HCT116 (cell line): ENCODE measurements at regions not wholly inside any gene's neighbourhood (a gene's known extent, or its start where the extent isn't known, plus 50 kb on each side); places are given as distances from the start of the nearest gene placed in this dataset.

Experiments used
- ATAC-seq: fragments of 200-7000 bp; cut with Tn5 transposase; 2 replicates; pipeline ENCODE4 v1.9.1; 2020; ENCODE audit warnings: mild to moderate bottlenecking, moderate library complexity
- BruUV-seq: library from RNA; stranded (reverse); fragments of 400-500 nt; replicated peaks from 2 replicates; lab custom pipeline; 2021; lab: Mats Ljungman, UMichigan
- CTCF ChIA-PET: fragments of 300-600 bp; sonication (Branson Sonifier 250); formaldehyde crosslinking; loops from one replicate; lab custom pipeline; 2021; ENCODE audit warnings: antibody characterized with exemption; lab: Charles Lee
- POLR2A ChIA-PET: fragments of 300-600, 350-600 bp; sonication (Branson Sonifier 250); formaldehyde crosslinking; loops from one replicate; lab custom pipeline; 2021; ENCODE audit warnings: antibody characterized with exemption; lab: Charles Lee
- RAD21 ChIA-PET, 2 experiments: fragments of 300-600 bp; sonication (Branson Sonifier 250); formaldehyde crosslinking; loops; one replicate each; lab custom pipeline; 2023; ENCODE audit warnings: low total read pairs in 2 of 2; ENCODE audit not compliant: uncharacterized antibody in 2 of 2, unreplicated experiment in 2 of 2, low non-redundant PET in 1 of 2; lab: Charles Lee
- DNase-seq: peaks from one replicate; pipeline ENCODE4 v3.0.0-alpha.2; 2010; ENCODE audit warnings: low read depth, low spot score
- H2AFZ ChIP-seq: fragments of 200-600 bp; shearing (Covaris generic), sonication (generic); 2 replicates; pipeline ENCODE4 v1.6.1; 2017; ENCODE audit warnings: low read depth, mixed run types, mixed read lengths, antibody characterized with exemption, low read length; ENCODE audit not compliant: poor library complexity, severe bottlenecking
- H3K27ac ChIP-seq: 2 replicates; pipeline ENCODE4 v1.5.1; 2012; ENCODE audit warnings: low read depth, low read length
- H3K27me3 ChIP-seq: fragments of 200-600 bp; sonication (generic); 2 replicates; pipeline ENCODE4 v1.6.1; 2016; ENCODE audit warnings: mixed run types, low read length, mixed read lengths; ENCODE audit not compliant: insufficient read depth
- H3K36me3 ChIP-seq, 2 experiments: fragments of 200-500 bp in 1 of 2; fragments of 200-600 bp in 1 of 2; sonication (Bioruptor generic) in 1 of 2; sonication (generic) in 1 of 2; 2 replicates each; pipeline versions ENCODE4 v1.5.1 to v1.6.1; 2014 to 2016; ENCODE audit warnings: low read length in 2 of 2, inconsistent platforms in 1 of 2, mixed read lengths in 1 of 2, mixed run types in 1 of 2; ENCODE audit not compliant: insufficient read depth in 2 of 2, control insufficient read depth in 1 of 2
- H3K4me1 ChIP-seq, 2 experiments: fragments of 200-600 bp in 1 of 2; sonication (generic) in 1 of 2; 2 replicates each; pipeline versions ENCODE4 v1.5.1 to v1.6.1; 2012 to 2017; ENCODE audit warnings: low read length in 2 of 2, inconsistent platforms in 1 of 2, mild to moderate bottlenecking in 1 of 2, mixed read lengths in 1 of 2, mixed run types in 1 of 2, moderate library complexity in 1 of 2; ENCODE audit not compliant: insufficient read depth in 2 of 2, control insufficient read depth in 1 of 2
- H3K4me2 ChIP-seq: fragments of 200-600 bp; sonication (generic); 2 replicates; pipeline ENCODE4 v1.6.1; 2017; ENCODE audit warnings: mixed run types, low read length, mixed read lengths
- H3K4me3 ChIP-seq, 2 experiments: fragments of 200-600 bp in 1 of 2; sonication (generic) in 1 of 2; replicated peaks in 1 of 2; 2 replicates each; pipeline ENCODE4 v1.5.1; 2011 to 2016; ENCODE audit warnings: low read length in 2 of 2, control low read depth in 1 of 2, low read depth in 1 of 2, mild to moderate bottlenecking in 1 of 2, mixed read lengths in 1 of 2, mixed run types in 1 of 2
- H3K79me2 ChIP-seq: fragments of 200-600 bp; sonication (generic); 2 replicates; pipeline ENCODE4 v1.6.1; 2017; ENCODE audit warnings: mild to moderate bottlenecking, mixed run types, low read length, moderate library complexity, mixed read lengths; ENCODE audit not compliant: insufficient read depth
- H3K9ac ChIP-seq: fragments of 200-600 bp; sonication (generic); 2 replicates; pipeline ENCODE4 v1.6.1; 2016; ENCODE audit warnings: low read length, mixed read lengths
- H3K9me2 ChIP-seq: fragments of 200-600 bp; sonication (generic), shearing (Covaris generic); 2 replicates; pipeline ENCODE4 v1.6.1; 2017; ENCODE audit warnings: mixed run types, mild to moderate bottlenecking, moderate library complexity; ENCODE audit not compliant: insufficient read depth
- H3K9me3 ChIP-seq, 2 experiments: fragments of 200-500 bp in 1 of 2; fragments of 200-600 bp in 1 of 2; sonication (Bioruptor generic) in 1 of 2; sonication (generic) in 1 of 2; 2 replicates each; pipeline ENCODE4 v1.6.1; 2014 to 2017; ENCODE audit warnings: low read length in 2 of 2, mixed read lengths in 2 of 2, inconsistent platforms in 1 of 2, low read depth in 1 of 2, mild to moderate bottlenecking in 1 of 2, mixed run types in 1 of 2, moderate library complexity in 1 of 2; ENCODE audit not compliant: control insufficient read depth in 1 of 2, insufficient read depth in 1 of 2
- H4K20me1 ChIP-seq: fragments of 200-600 bp; sonication (generic), shearing (Covaris generic); 2 replicates; pipeline ENCODE4 v1.6.1; 2017; ENCODE audit warnings: mixed run types, mild to moderate bottlenecking, moderate library complexity; ENCODE audit not compliant: insufficient read depth
- ELF1 ChIP-seq: IDR thresholded peaks from 2 replicates; pipeline ENCODE4 v1.6.1; 2012; ENCODE audit warnings: low read depth, borderline replicate concordance
- EZH2 ChIP-seq: fragments of 200-600 bp; sonication (generic); IDR thresholded peaks from 2 replicates; pipeline ENCODE4 v1.6.1; 2017; ENCODE audit warnings: antibody characterized with exemption, mixed run types
- FOSL1 ChIP-seq: IDR thresholded peaks from 2 replicates; pipeline ENCODE4 v1.6.1; 2012; ENCODE audit warnings: low read depth
- JUND ChIP-seq: IDR thresholded peaks from 2 replicates; pipeline ENCODE4 v1.6.1; 2012
- MAX ChIP-seq: IDR thresholded peaks from 2 replicates; pipeline ENCODE4 v1.6.1; 2012
- SIN3A ChIP-seq: IDR thresholded peaks from 2 replicates; pipeline ENCODE4 v1.6.1; 2012; ENCODE audit warnings: low read depth
- TCF7L2 ChIP-seq: IDR thresholded peaks from 2 replicates; pipeline ENCODE4 v1.7.0; 2011; ENCODE audit warnings: borderline replicate concordance, inconsistent platforms; ENCODE audit not compliant: insufficient read depth, insufficient read length; ENCODE audit errors: extremely low read depth
- intact Hi-C: fragments of 100-400 bp; cut with micrococcal nuclease; formaldehyde crosslinking; loops from 2 replicates; pipeline ENCODE4 v1.10.0; 2022
- TF ChIP-seq, protein P1 (sequence below): IDR thresholded peaks from 2 replicates; pipeline ENCODE4 v1.6.1; 2011; ENCODE audit warnings: mild to moderate bottlenecking, low read length, moderate library complexity; ENCODE audit not compliant: insufficient replicate concordance; ENCODE audit errors: extremely low read depth

- RAD21 ChIA-PET, result no interaction called here
- no peak for TF ChIP-seq EZH2
- no peak for TF ChIP-seq MAX
- no peak for TF ChIP-seq JUND
- no peak for TF ChIP-seq FOSL1
- no peak for TF ChIP-seq ELF1
- TF ChIP-seq, protein P1, sequence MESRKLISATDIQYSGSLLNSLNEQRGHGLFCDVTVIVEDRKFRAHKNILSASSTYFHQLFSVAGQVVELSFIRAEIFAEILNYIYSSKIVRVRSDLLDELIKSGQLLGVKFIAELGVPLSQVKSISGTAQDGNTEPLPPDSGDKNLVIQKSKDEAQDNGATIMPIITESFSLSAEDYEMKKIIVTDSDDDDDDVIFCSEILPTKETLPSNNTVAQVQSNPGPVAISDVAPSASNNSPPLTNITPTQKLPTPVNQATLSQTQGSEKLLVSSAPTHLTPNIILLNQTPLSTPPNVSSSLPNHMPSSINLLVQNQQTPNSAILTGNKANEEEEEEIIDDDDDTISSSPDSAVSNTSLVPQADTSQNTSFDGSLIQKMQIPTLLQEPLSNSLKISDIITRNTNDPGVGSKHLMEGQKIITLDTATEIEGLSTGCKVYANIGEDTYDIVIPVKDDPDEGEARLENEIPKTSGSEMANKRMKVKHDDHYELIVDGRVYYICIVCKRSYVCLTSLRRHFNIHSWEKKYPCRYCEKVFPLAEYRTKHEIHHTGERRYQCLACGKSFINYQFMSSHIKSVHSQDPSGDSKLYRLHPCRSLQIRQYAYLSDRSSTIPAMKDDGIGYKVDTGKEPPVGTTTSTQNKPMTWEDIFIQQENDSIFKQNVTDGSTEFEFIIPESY, result no peak
- no peak for TF ChIP-seq SIN3A
- no peak for TF ChIP-seq TCF7L2
- TF ChIP-seq, all 23 proteins: peak for 0
- 0 out of 4 replicates have a peak, but pooled peaks cover 0 to 3% of the 10 kb centered on the region in 2 experiments for H3K9me3 ChIP-seq
- peak overlapping the region; percentile 14 for H2AFZ ChIP-seq
- H3K9me2 ChIP-seq, result no peaks in the 10 kb centered on the region
- H3K79me2 ChIP-seq, result no peaks in the 10 kb centered on the region
- intact Hi-C loops, result no loop called here
- no peaks in the 10 kb centered on the region for H3K4me1 ChIP-seq
- H3K36me3 ChIP-seq, result no peaks in the 10 kb centered on the region
- H3K4me2 ChIP-seq, result no peak overlapping the region
- no TSS peak for BruUV-seq
- no peak overlapping the region for H3K9ac ChIP-seq
- H3K27ac ChIP-seq, result no peak overlapping the region
- ATAC-seq (no peak), DNase-seq (no peak)
- H3K27me3 ChIP-seq, result no peaks in the 10 kb centered on the region
- CTCF ChIA-PET, result no interaction called here
- POLR2A ChIA-PET, result interaction anchor here (1.4 kb wide), 1 partner anchor 27 kb away, joined by 3 read pairs; no protein-coding TSS in a partner anchor
- no peak overlapping the region for H3K4me3 ChIP-seq
- H4K20me1 ChIP-seq, result no peaks in the 10 kb centered on the region
Observed at GRCh38 chr4:128686032-128686465, 123.5 kb upstream of the JADE1 start.
